GM18951 (cell line): ENCODE measurements at regions not wholly inside any gene's neighbourhood (a gene's known extent, or its start where the extent isn't known, plus 50 kb on each side); places are given as distances from the start of the nearest gene placed in this dataset.
"Not testable (repeated sequence)": the region's sequence is repeated elsewhere in the genome, so short reads cannot be mapped to it uniquely, and the experiment has no call there.

Experiments
- POLR2A ChIP-seq: IDR thresholded peaks from 4 replicates; pipeline ENCODE4 v1.6.1; 2011; ENCODE audit warnings: mild to moderate bottlenecking; ENCODE audit not compliant: insufficient read length, insufficient read depth; ENCODE audit errors: extremely low read depth
- in situ Hi-C: fragments of 300-500 bp; cut with MboI; formaldehyde crosslinking; loops from one replicate; pipeline ENCODE4 v1.12.0; 2022; ENCODE audit warnings: low sequenced_read_pairs, mixed read lengths, inconsistent platforms; ENCODE audit not compliant: unreplicated experiment

GRCh38 chr6:28785962-28786679, 137.7 kb downstream of the TRIM27 start:
- no peak for TF ChIP-seq POLR2A
- in situ Hi-C loops = no loop called here

DNA sequence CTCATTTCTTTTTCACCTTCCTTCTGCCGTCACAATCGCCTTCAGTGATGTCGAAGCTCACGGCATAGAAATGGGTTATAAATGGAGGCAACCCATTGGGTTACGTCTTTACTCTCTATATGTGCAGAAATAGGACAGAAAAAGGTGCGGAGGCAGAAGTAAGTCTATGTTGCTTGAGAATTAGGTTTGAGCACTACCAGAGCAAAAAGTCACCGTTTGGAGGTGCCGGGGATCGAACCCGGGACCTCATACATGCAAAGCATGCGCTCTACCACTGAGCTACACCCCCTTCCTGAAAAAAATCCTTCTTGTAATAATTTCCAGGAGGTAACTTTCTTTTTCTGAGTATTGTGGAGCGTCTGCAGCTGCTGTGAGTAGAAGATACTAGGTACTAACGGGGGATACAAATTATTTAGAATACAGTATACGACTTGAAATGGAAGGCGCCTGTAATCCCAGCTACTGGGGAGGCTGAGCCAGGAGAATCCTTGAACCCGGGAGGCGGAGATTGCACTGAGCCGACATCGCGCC, 134.2 kb downstream of the TRIM27 start:
- no peak for TF ChIP-seq POLR2A
- in situ Hi-C loops = no loop called here

- in situ Hi-C loops = no loop called here
- TF ChIP-seq POLR2A = no peak
Observed at GRCh38 chr6:28791002-28791383, 132.8 kb downstream of the TRIM27 start.

DNA sequence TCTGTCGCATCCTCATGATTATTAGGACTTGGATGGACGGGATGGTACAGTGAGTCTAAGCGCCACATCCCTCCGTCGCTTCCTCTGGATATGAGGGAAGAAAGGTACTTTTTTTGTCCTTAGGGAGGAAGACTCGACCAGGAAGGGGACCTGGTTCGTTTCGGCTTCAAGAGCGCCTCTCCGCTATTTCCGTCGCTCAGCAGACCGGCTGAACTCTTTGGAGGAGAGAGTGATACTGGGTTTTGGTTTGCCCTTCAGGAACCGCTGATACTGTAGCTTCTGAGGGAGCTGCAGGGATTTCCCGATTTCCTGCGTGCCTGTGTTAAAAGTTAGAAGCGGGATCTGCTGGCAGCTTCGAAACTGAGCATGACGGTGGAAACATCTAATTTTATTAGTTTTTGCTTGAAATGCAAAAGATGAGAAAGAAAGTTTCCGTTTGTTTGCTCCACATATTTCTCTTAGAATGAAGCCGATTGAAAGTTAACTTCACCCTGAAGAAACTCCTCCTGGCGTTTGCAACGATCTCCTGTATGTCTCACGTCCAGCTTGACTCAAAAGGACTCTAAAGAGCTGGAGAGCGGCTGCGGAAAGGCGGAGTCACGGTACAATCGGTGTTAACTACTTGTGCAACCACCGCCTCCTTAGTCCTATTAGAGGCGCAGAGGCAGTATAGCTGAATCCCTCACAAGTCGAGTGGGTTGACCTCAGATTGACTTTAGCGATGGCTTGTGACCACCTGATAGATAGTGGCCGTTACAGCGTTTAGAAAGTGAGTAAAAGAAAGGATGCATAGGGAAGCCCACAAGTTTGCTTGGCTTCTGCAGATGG, 129.4 kb downstream of the TRIM27 start:
- in situ Hi-C loops = no loop called here
- TF ChIP-seq POLR2A = no peak

DNA sequence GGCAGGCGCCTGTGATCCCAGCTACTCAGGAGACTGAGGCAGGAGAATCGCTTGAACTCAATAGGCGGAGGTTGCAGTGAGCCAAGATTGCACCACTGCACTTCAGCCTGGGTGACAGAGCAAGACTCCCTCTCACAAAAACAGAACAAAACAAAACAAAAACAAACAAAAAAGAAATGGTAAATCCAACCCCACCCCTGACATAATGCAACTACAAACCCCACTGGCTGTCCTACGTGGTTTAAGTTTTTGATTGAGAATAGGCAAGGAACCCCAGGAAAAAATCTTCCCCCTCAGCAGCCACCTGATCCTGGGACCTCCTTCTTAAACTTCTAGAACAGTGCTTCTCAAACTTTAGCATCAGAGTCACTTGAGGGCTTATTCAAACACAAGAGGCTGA, 123.1 kb downstream of the TRIM27 start:
- in situ Hi-C loops = not testable (repeated sequence)

- TF ChIP-seq POLR2A = no peak
- in situ Hi-C loops = no loop called here
Observed at GRCh38 chr6:28802417-28803336, 121.1 kb downstream of the TRIM27 start.

- in situ Hi-C loops = no loop called here
- TF ChIP-seq POLR2A = no peak
Observed at GRCh38 chr6:28803337-28803709, 120.5 kb downstream of the TRIM27 start.

- in situ Hi-C loops = no loop called here
- no peak for TF ChIP-seq POLR2A
Observed at GRCh38 chr6:28807682-28808280, 116.0 kb downstream of the TRIM27 start.

GRCh38 chr6:28808383-28808782, 115.4 kb downstream of the TRIM27 start:
- in situ Hi-C loops = no loop called here
- no peak for TF ChIP-seq POLR2A

GRCh38 chr6:28809947-28810658, 113.7 kb downstream of the TRIM27 start:
- in situ Hi-C loops = no loop called here
- TF ChIP-seq POLR2A = no peak

DNA sequence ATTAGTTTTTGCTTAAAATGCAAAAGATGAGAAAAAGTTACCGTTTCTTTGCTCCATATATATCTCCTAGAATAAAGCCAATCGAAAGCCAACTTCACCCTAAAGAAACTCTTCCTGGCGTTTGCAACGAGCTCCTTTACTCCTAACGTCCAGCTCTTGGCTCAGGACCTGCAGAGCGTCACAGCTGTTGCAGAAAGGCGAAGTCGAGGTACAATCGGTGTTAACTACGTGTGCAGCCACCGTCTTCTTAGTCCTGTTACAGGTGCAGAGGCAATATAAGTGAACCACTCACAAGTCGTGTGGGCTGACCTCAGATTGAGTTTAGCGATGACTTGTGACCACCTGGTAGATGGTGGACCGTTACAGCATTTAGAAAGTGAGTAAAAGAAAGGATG, 113.1 kb downstream of the TRIM27 start:
- in situ Hi-C loops = no loop called here
- no peak for TF ChIP-seq POLR2A

GRCh38 chr6:28811873-28812272, 111.9 kb downstream of the TRIM27 start:
- no peak for TF ChIP-seq POLR2A
- in situ Hi-C loops = no loop called here
